ENCODE measurements at regions not wholly inside any gene's neighbourhood (a gene's known extent, or its start where the extent isn't known, plus 50 kb on each side); places are given as distances from the start of the nearest gene placed in this dataset.

- TF ChIP-seq EZH2phosphoT487 (IDR thresholded peaks at IDR 0.05; ENCODE audit: borderline replicate concordance, low read depth, low read length) = no peak
- no peak for TF ChIP-seq CTCF (conservative IDR thresholded peaks at IDR 0.05; ENCODE audit: low read length)
- POLR2A ChIA-PET = no interaction called here
- Histone ChIP-seq H4K20me1 (ENCODE audit: insufficient read depth, low read length) (no peaks in the 10 kb centered on the region), H3K9me3 (ENCODE audit: low read length) (no peaks in the 10 kb centered on the region), H3K4me3 (ENCODE audit: low read depth, low read length, poor library complexity, severe bottlenecking) (no peak overlapping the region), H3K4me1 (ENCODE audit: insufficient read depth, low read length, poor library complexity, severe bottlenecking) (no peaks in the 10 kb centered on the region), H3K4me2 (ENCODE audit: low read length) (no peak overlapping the region), H3K27ac (ENCODE audit: low read depth, low read length, poor library complexity, severe bottlenecking) (no peak overlapping the region), H3K36me3 (ENCODE audit: insufficient read depth, low read length) (no peaks in the 10 kb centered on the region), H3K79me2 (ENCODE audit: insufficient read depth, low read depth, low read length) (no peaks in the 10 kb centered on the region), H2AFZ (ENCODE audit: low read length) (no peak overlapping the region), H3K9me2 (ENCODE audit: insufficient read depth, low read length) (no peaks in the 10 kb centered on the region)
- no peak for DNase-seq (ENCODE audit: low spot score)
- intact Hi-C loops (cut with micrococcal nuclease; ENCODE audit: unreplicated experiment) = no loop called here
- no TSS peak for BruUV-seq (replicated peaks)
- CTCF ChIA-PET (ENCODE audit: unreplicated experiment) = no interaction called here
Measured at GRCh38 chr10:109261231-109261630, 662.1 kb downstream of the XPNPEP1 start.

GRCh38 chr10:109259293-109259692 lies 664.0 kb downstream of the XPNPEP1 start:
- intact Hi-C loops (cut with micrococcal nuclease; ENCODE audit: unreplicated experiment) = no loop called here
- no peak for DNase-seq (ENCODE audit: low spot score)
- Histone ChIP-seq H3K79me2 (ENCODE audit: insufficient read depth, low read depth, low read length) (no peaks in the 10 kb centered on the region), H4K20me1 (ENCODE audit: insufficient read depth, low read length) (no peaks in the 10 kb centered on the region), H3K9me2 (ENCODE audit: insufficient read depth, low read length) (no peaks in the 10 kb centered on the region), H3K36me3 (ENCODE audit: insufficient read depth, low read length) (no peaks in the 10 kb centered on the region), H3K4me2 (ENCODE audit: low read length) (no peak overlapping the region), H3K4me1 (ENCODE audit: insufficient read depth, low read length, poor library complexity, severe bottlenecking) (no peaks in the 10 kb centered on the region), H2AFZ (ENCODE audit: low read length) (no peak overlapping the region), H3K9me3 (ENCODE audit: low read length) (no peaks in the 10 kb centered on the region), H3K4me3 (ENCODE audit: low read depth, low read length, poor library complexity, severe bottlenecking) (no peak overlapping the region), H3K27ac (ENCODE audit: low read depth, low read length, poor library complexity, severe bottlenecking) (no peak overlapping the region)
- no TSS peak for BruUV-seq (replicated peaks)
- ChIA-PET CTCF (ENCODE audit: unreplicated experiment) (no interaction called here), POLR2A (no interaction called here)
- TF ChIP-seq EZH2phosphoT487 (IDR thresholded peaks at IDR 0.05; ENCODE audit: borderline replicate concordance, low read depth, low read length) (no peak), CTCF (conservative IDR thresholded peaks at IDR 0.05; ENCODE audit: low read length) (no peak)

- Histone ChIP-seq H3K9me2 (ENCODE audit: insufficient read depth, low read length) (no peaks in the 10 kb centered on the region), H3K36me3 (ENCODE audit: insufficient read depth, low read length) (no peaks in the 10 kb centered on the region), H3K4me2 (ENCODE audit: low read length) (no peak overlapping the region), H2AFZ (ENCODE audit: low read length) (no peak overlapping the region), H3K79me2 (ENCODE audit: insufficient read depth, low read depth, low read length) (no peaks in the 10 kb centered on the region), H3K27ac (ENCODE audit: low read depth, low read length, poor library complexity, severe bottlenecking) (no peak overlapping the region), H3K4me3 (ENCODE audit: low read depth, low read length, poor library complexity, severe bottlenecking) (no peak overlapping the region), H3K9me3 (ENCODE audit: low read length) (no peaks in the 10 kb centered on the region), H3K4me1 (ENCODE audit: insufficient read depth, low read length, poor library complexity, severe bottlenecking) (no peaks in the 10 kb centered on the region), H4K20me1 (ENCODE audit: insufficient read depth, low read length) (no peaks in the 10 kb centered on the region)
- intact Hi-C loops (cut with micrococcal nuclease; ENCODE audit: unreplicated experiment) = no loop called here
- POLR2A ChIA-PET = no interaction called here
- no peak for TF ChIP-seq CTCF (conservative IDR thresholded peaks at IDR 0.05; ENCODE audit: low read length)
- no peak for TF ChIP-seq EZH2phosphoT487 (IDR thresholded peaks at IDR 0.05; ENCODE audit: borderline replicate concordance, low read depth, low read length)
- DNase-seq (ENCODE audit: low spot score) = no peak
- CTCF ChIA-PET (ENCODE audit: unreplicated experiment) = no interaction called here
- no TSS peak for BruUV-seq (replicated peaks)
Measured at GRCh38 chr10:109253306-109253705, 670.0 kb downstream of the XPNPEP1 start.

Data from OCI-LY7 (cell line).